WTC11 (cell line): ENCODE measurements at regions not wholly inside any gene's neighbourhood (a gene's known extent, or its start where the extent isn't known, plus 50 kb on each side); places are given as distances from the start of the nearest gene placed in this dataset.

Experiments
- CREB1 ChIP-seq: sonication (generic); formaldehyde crosslinking; IDR thresholded peaks from 2 replicates; pipeline ENCODE4 v1.8.0; 2023; ENCODE audit warnings: mild to moderate bottlenecking, missing genetic modification reagents
- ELF4 ChIP-seq: sonication (generic); formaldehyde crosslinking; IDR thresholded peaks from 2 replicates; pipeline ENCODE4 v1.8.1; 2022; ENCODE audit warnings: low read depth, mild to moderate bottlenecking, moderate library complexity, missing genetic modification reagents
- JUN ChIP-seq: sonication (generic); formaldehyde crosslinking; IDR thresholded peaks from 2 replicates; pipeline ENCODE4 v1.8.0; 2023; ENCODE audit warnings: mild to moderate bottlenecking, missing genetic modification reagents
- NFYB ChIP-seq: sonication (generic); formaldehyde crosslinking; conservative IDR thresholded peaks from 2 replicates; pipeline ENCODE4 v1.8.0; 2022; ENCODE audit warnings: low read depth, missing genetic modification reagents
- SP1 ChIP-seq: sonication (generic); formaldehyde crosslinking; conservative IDR thresholded peaks from 2 replicates; pipeline ENCODE4 v1.8.1; 2022; ENCODE audit warnings: missing genetic modification reagents
- ZNF121 ChIP-seq: sonication (generic); formaldehyde crosslinking; IDR thresholded peaks from 2 replicates; pipeline ENCODE4 v1.8.0; 2023; ENCODE audit warnings: missing genetic modification reagents
- ZNF138 ChIP-seq: sonication (generic); formaldehyde crosslinking; conservative IDR thresholded peaks from 2 replicates; pipeline ENCODE4 v1.8.1; 2022; ENCODE audit warnings: mild to moderate bottlenecking, moderate library complexity, missing genetic modification reagents
- TF ChIP-seq, protein P1 (sequence below): fragments of 200-600 bp; IDR thresholded peaks from 2 replicates; pipeline ENCODE4 v1.8.0; 2022; ENCODE audit warnings: antibody characterized with exemption
- TF ChIP-seq, protein P2 (sequence below): sonication (generic); formaldehyde crosslinking; IDR thresholded peaks from 2 replicates; pipeline ENCODE4 v1.8.0; 2022; ENCODE audit warnings: mild to moderate bottlenecking, missing genetic modification reagents
- TF ChIP-seq, protein P3 (sequence below): sonication (generic); formaldehyde crosslinking; IDR thresholded peaks from 2 replicates; pipeline ENCODE4 v1.8.1; 2022; ENCODE audit warnings: low read depth, mild to moderate bottlenecking, moderate library complexity, missing genetic modification reagents, borderline replicate concordance
- TF ChIP-seq, protein P4 (sequence below): fragments of 250-450 bp; sonication (Bioruptor Pico); IDR thresholded peaks from 2 replicates; pipeline ENCODE4 v1.9.0; 2021; ENCODE audit warnings: mild to moderate bottlenecking
- TF ChIP-seq, protein P5 (sequence below): sonication (generic); formaldehyde crosslinking; IDR thresholded peaks from 2 replicates; pipeline ENCODE4 v1.8.1; 2023; ENCODE audit warnings: mild to moderate bottlenecking, missing genetic modification reagents, moderate library complexity

GRCh38 chr1:218851586-218851985, 322.1 kb upstream of the LYPLAL1 start:
- TF ChIP-seq, protein P1, sequence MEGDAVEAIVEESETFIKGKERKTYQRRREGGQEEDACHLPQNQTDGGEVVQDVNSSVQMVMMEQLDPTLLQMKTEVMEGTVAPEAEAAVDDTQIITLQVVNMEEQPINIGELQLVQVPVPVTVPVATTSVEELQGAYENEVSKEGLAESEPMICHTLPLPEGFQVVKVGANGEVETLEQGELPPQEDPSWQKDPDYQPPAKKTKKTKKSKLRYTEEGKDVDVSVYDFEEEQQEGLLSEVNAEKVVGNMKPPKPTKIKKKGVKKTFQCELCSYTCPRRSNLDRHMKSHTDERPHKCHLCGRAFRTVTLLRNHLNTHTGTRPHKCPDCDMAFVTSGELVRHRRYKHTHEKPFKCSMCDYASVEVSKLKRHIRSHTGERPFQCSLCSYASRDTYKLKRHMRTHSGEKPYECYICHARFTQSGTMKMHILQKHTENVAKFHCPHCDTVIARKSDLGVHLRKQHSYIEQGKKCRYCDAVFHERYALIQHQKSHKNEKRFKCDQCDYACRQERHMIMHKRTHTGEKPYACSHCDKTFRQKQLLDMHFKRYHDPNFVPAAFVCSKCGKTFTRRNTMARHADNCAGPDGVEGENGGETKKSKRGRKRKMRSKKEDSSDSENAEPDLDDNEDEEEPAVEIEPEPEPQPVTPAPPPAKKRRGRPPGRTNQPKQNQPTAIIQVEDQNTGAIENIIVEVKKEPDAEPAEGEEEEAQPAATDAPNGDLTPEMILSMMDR: no peak
- TF ChIP-seq ZNF138 (no peak), NFYB (no peak), SP1 (CRISPR knock-in tag) (no peak), CREB1 (CRISPR knock-in tag) (no peak), JUN (CRISPR knock-in tag) (no peak), ELF4 (no peak), ZNF121 (CRISPR knock-in tag) (no peak)
- TF ChIP-seq, protein P2, sequence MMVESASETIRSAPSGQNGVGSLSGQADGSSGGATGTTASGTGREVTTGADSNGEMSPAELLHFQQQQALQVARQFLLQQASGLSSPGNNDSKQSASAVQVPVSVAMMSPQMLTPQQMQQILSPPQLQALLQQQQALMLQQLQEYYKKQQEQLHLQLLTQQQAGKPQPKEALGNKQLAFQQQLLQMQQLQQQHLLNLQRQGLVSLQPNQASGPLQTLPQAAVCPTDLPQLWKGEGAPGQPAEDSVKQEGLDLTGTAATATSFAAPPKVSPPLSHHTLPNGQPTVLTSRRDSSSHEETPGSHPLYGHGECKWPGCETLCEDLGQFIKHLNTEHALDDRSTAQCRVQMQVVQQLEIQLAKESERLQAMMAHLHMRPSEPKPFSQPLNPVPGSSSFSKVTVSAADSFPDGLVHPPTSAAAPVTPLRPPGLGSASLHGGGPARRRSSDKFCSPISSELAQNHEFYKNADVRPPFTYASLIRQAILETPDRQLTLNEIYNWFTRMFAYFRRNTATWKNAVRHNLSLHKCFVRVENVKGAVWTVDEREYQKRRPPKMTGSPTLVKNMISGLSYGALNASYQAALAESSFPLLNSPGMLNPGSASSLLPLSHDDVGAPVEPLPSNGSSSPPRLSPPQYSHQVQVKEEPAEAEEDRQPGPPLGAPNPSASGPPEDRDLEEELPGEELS (CRISPR knock-in tag): no peak
- TF ChIP-seq, protein P3, sequence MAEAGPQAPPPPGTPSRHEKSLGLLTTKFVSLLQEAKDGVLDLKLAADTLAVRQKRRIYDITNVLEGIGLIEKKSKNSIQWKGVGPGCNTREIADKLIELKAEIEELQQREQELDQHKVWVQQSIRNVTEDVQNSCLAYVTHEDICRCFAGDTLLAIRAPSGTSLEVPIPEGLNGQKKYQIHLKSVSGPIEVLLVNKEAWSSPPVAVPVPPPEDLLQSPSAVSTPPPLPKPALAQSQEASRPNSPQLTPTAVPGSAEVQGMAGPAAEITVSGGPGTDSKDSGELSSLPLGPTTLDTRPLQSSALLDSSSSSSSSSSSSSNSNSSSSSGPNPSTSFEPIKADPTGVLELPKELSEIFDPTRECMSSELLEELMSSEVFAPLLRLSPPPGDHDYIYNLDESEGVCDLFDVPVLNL: no peak
- TF ChIP-seq, protein P4, sequence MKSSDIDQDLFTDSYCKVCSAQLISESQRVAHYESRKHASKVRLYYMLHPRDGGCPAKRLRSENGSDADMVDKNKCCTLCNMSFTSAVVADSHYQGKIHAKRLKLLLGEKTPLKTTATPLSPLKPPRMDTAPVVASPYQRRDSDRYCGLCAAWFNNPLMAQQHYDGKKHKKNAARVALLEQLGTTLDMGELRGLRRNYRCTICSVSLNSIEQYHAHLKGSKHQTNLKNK: no peak
- TF ChIP-seq, protein P5, sequence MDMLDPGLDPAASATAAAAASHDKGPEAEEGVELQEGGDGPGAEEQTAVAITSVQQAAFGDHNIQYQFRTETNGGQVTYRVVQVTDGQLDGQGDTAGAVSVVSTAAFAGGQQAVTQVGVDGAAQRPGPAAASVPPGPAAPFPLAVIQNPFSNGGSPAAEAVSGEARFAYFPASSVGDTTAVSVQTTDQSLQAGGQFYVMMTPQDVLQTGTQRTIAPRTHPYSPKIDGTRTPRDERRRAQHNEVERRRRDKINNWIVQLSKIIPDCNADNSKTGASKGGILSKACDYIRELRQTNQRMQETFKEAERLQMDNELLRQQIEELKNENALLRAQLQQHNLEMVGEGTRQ: no peak
